ENCODE measurements at regions not wholly inside any gene's neighbourhood (a gene's known extent, or its start where the extent isn't known, plus 50 kb on each side); places are given as distances from the start of the nearest gene placed in this dataset.

DNA sequence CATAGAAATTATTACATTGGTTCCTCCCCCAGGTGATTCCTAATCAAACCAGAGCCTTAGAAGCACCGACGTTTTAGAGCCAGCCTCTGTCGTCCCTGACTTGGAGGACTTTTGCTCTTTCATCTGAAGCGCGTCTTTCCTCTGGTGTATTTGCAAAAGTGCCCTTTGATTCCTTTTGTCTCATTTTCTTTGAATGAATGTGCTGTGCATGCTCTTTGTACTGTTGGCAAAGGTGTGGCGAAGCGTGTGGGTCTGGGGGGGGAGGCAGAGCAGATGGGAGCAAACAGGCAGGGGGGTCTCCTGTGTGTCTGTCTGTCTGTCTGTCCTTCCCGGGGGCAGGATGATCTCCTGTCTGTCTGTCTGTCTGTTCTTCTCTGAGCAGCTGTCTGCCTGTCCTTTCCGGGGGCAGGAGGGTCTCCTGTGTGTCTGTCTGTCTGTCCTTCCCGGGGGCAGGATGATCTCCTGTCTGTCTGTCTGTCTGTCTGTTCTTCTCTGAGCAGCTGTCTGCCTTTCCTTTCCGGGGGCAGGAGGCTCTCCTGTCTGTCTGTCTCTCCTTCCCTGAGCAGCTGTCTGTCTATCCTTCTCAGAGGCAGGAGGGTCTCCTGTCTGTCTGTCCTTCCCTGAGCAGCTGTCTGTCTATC, 205.5 kb upstream of the MYT1L start:
- Histone ChIP-seq H3K4me1 (no peaks in the 10 kb centered on the region), H3K4me3 (ENCODE audit: low read depth, low read length) (no peak overlapping the region), H3K36me3 (no peaks in the 10 kb centered on the region), H3K9me3 (no peaks in the 10 kb centered on the region), H3K27me3 (no peaks in the 10 kb centered on the region)
- no peak for DNase-seq
- TF ChIP-seq CTCF (IDR thresholded peaks at IDR 0.05; ENCODE audit: low read depth, low read length): no peak

GRCh38 chr2:2530334-2530733, 199.3 kb upstream of the MYT1L start:
- Histone ChIP-seq H3K9me3 (no peaks in the 10 kb centered on the region), H3K4me3 (ENCODE audit: low read depth, low read length) (no peak overlapping the region), H3K27me3 (no peaks in the 10 kb centered on the region), H3K4me1 (no peaks in the 10 kb centered on the region; the same call in none of the 2 replicates), H3K36me3 (no peaks in the 10 kb centered on the region)
- DNase-seq: peak; percentile 24
- 0 out of 2 replicates have a peak, but pooled peaks have one; percentile 5 for TF ChIP-seq CTCF (IDR thresholded peaks at IDR 0.05; ENCODE audit: low read depth, low read length)

GRCh38 chr2:2528846-2529245, 197.8 kb upstream of the MYT1L start:
- TF ChIP-seq CTCF (IDR thresholded peaks at IDR 0.05; ENCODE audit: low read depth, low read length): no peak
- H3K4me1 ChIP-seq: peaks cover 15% of the 10 kb centered on the region

DNA sequence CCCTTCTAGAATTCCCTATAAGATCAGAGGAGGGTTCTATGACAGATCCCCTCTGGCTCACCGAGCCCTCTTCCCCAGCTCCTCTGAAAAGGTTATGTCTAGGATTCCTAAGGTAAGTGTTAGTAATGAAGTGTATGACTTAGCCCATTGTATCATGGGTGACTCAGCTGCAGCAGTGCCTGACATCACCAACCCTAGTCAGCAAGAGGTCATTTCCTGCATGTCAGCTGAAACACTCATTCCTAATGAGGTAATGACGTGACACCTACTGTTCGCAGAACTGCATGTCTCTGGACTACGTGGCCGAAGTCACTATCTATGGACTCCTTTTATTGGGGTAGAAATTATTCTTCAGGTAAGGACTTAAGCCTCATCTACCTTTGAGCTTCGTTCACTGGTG, 196.1 kb upstream of the MYT1L start:
- no peak for DNase-seq
- no peaks in the 10 kb centered on the region for H3K27me3 ChIP-seq
- no peaks in the 10 kb centered on the region for H3K9me3 ChIP-seq
- H3K4me3 ChIP-seq (ENCODE audit: low read depth, low read length): no peak overlapping the region
- H3K36me3 ChIP-seq: no peaks in the 10 kb centered on the region
- peaks cover 19% of the 10 kb centered on the region for H3K4me1 ChIP-seq
- no peak for TF ChIP-seq CTCF (IDR thresholded peaks at IDR 0.05; ENCODE audit: low read depth, low read length)

More at GRCh38 chr2:2528846-2529245, 197.8 kb upstream of the MYT1L start:
- Histone ChIP-seq H3K9me3 (no peaks in the 10 kb centered on the region), H3K27me3 (no peaks in the 10 kb centered on the region), H3K4me3 (ENCODE audit: low read depth, low read length) (no peak overlapping the region), H3K36me3 (no peaks in the 10 kb centered on the region)
- no peak for DNase-seq

DNA sequence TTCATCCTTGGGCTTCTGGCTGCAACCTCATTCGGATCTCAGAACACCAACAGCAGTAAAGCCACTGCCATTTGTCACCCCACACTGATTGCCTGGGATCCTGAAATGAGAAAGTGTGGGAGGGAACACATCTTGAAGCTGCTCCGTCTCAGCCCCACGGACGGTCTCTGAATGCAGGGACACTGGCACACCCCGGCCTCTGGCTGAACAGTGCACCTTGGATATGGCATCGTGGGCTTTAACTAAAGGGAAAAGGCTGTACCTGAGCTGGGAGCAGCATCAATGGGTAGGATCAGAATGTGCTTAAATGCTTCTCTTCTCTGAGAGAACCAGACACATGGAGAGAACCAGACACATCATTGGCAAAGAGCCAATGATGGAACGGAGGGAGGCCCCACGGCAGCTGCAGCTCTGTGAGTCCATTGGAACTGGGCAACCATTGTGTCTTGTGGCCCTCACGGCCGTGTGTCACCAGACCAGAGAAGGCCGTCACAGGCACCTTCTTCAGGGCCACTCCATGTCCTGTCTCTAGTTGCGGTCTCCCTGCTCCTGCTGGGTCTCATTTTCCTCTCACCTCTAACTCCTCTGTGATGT, 193.4 kb upstream of the MYT1L start:
- no peaks in the 10 kb centered on the region for H3K9me3 ChIP-seq
- H3K4me1 ChIP-seq: peaks cover 19% of the 10 kb centered on the region
- TF ChIP-seq CTCF (IDR thresholded peaks at IDR 0.05; ENCODE audit: low read depth, low read length): no peak
- H3K4me3 ChIP-seq (ENCODE audit: low read depth, low read length): peak overlapping the region; percentile 30
- H3K27me3 ChIP-seq: no peaks in the 10 kb centered on the region
- DNase-seq: peak; percentile 74
- H3K36me3 ChIP-seq: no peaks in the 10 kb centered on the region

Measured in BE2C (cell line).